Neural progenitor cell (in vitro differentiated cells): ENCODE measurements at regions not wholly inside any gene's neighbourhood (a gene's known extent, or its start where the extent isn't known, plus 50 kb on each side); places are given as distances from the start of the nearest gene placed in this dataset.

Experiments
- DNase-seq: peaks from one replicate; pipeline ENCODE4 v3.0.0-alpha.2; 2016; ENCODE audit warnings: low spot score
- H2AFZ ChIP-seq: fragments of 200-600 bp; sonication (generic); replicated peaks from 2 replicates; pipeline ENCODE4 v1.6.1; 2016; ENCODE audit warnings: antibody characterized with exemption
- H3F3A ChIP-seq: fragments of 200-600 bp; sonication (generic); 2 replicates; pipeline ENCODE4 v1.6.1; 2016; ENCODE audit warnings: antibody characterized with exemption, low read depth
- H3K27ac ChIP-seq: fragments of 200-600 bp; sonication (generic); 2 replicates; pipeline ENCODE4 v1.5.1; 2016; ENCODE audit warnings: mild to moderate bottlenecking
- H3K27me3 ChIP-seq: fragments of 200-600 bp; sonication (generic); 2 replicates; pipeline ENCODE4 v1.6.1; 2016; ENCODE audit warnings: mild to moderate bottlenecking, moderate library complexity
- H3K36me3 ChIP-seq: fragments of 200-600 bp; sonication (generic); 2 replicates; pipeline ENCODE4 v1.5.1; 2016
- H3K4me1 ChIP-seq: fragments of 200-600 bp; sonication (generic); 2 replicates; pipeline ENCODE4 v1.6.1; 2016; ENCODE audit warnings: mixed run types
- H3K4me2 ChIP-seq: fragments of 200-600 bp; sonication (generic); 2 replicates; pipeline ENCODE4 v1.6.1; 2016
- H3K4me3 ChIP-seq: fragments of 200-600 bp; sonication (generic); 2 replicates; pipeline ENCODE4 v1.5.1; 2016
- H3K79me2 ChIP-seq: fragments of 200-600 bp; sonication (generic); 2 replicates; pipeline ENCODE4 v1.6.1; 2016; ENCODE audit warnings: low read depth
- H3K9ac ChIP-seq: fragments of 200-600 bp; sonication (generic); 2 replicates; pipeline ENCODE4 v1.6.1; 2016
- H3K9me3 ChIP-seq: fragments of 200-600 bp; sonication (generic); 2 replicates; pipeline ENCODE4 v1.5.1; 2016; ENCODE audit warnings: low read depth
- H4K20me1 ChIP-seq: fragments of 200-600 bp; sonication (generic); 2 replicates; pipeline ENCODE4 v1.6.1; 2016; ENCODE audit warnings: low read depth
- H3K27ac Mint-ChIP-seq: 3 replicates; pipeline ENCODE4 v1.8.0; 2021; ENCODE audit warnings: mixed read lengths
- H3K27me3 Mint-ChIP-seq: 2 replicates; pipeline ENCODE4 v1.8.0; 2022; ENCODE audit warnings: low read depth, mild to moderate bottlenecking, inconsistent platforms, moderate library complexity, mixed read lengths; ENCODE audit not compliant: insufficient read depth
- H3K36me3 Mint-ChIP-seq: 3 replicates; pipeline ENCODE4 v1.8.0; 2021; ENCODE audit warnings: mixed read lengths
- H3K4me1 Mint-ChIP-seq: 3 replicates; pipeline ENCODE4 v1.8.0; 2021; ENCODE audit warnings: mixed read lengths
- H3K4me3 Mint-ChIP-seq: 3 replicates; pipeline ENCODE4 v1.8.0; 2021; ENCODE audit warnings: mild to moderate bottlenecking, moderate library complexity, mixed read lengths
- H3K9me3 Mint-ChIP-seq: 3 replicates; pipeline ENCODE4 v1.8.0; 2020; ENCODE audit warnings: mixed read lengths
- CTCF ChIP-seq: fragments of 200-600 bp; sonication (generic); IDR thresholded peaks from 2 replicates; pipeline ENCODE4 v1.5.1; 2017; ENCODE audit warnings: antibody characterized with exemption, mild to moderate bottlenecking
- EZH2 ChIP-seq: fragments of 200-600 bp; sonication (generic); IDR thresholded peaks from 2 replicates; pipeline ENCODE4 v1.6.1; 2017; ENCODE audit warnings: antibody characterized with exemption, mild to moderate bottlenecking, moderate library complexity
- EZH2phosphoT487 ChIP-seq: fragments of 200-600 bp; sonication (generic); IDR thresholded peaks from 2 replicates; pipeline ENCODE4 v1.6.1; 2017; ENCODE audit warnings: antibody characterized with exemption

GRCh38 chr11:33567004-33567403 is 133.6 kb downstream of the C11orf91 start:
- no peaks in the 10 kb centered on the region for H4K20me1 ChIP-seq
- H3K9me3 ChIP-seq, result no peaks in the 10 kb centered on the region
- H3K9me3 Mint-ChIP-seq, result peaks cover 5% of the 10 kb centered on the region
- H3K9ac ChIP-seq, result no peak overlapping the region
- H3K27me3 ChIP-seq, result no peaks in the 10 kb centered on the region
- TF ChIP-seq EZH2 (no peak), CTCF (no peak), EZH2phosphoT487 (no peak)
- no peak overlapping the region for H3K4me3 Mint-ChIP-seq
- H3K36me3 ChIP-seq, result no peaks in the 10 kb centered on the region
- H3K27me3 Mint-ChIP-seq, result no peaks in the 10 kb centered on the region
- no peaks in the 10 kb centered on the region for H3K79me2 ChIP-seq
- no peak for DNase-seq
- peaks cover 5% of the 10 kb centered on the region for H3K36me3 Mint-ChIP-seq
- H3K27ac Mint-ChIP-seq, result no peak overlapping the region
- H3K4me2 ChIP-seq, result no peak overlapping the region
- no peaks in the 10 kb centered on the region for H3K4me1 Mint-ChIP-seq
- no peaks in the 10 kb centered on the region for H3F3A ChIP-seq
- H2AFZ ChIP-seq, result no peak overlapping the region
- no peak overlapping the region for H3K4me3 ChIP-seq
- H3K4me1 ChIP-seq, result no peaks in the 10 kb centered on the region
- H3K27ac ChIP-seq, result no peak overlapping the region

- Histone ChIP-seq H4K20me1 (no peaks in the 10 kb centered on the region), H3K4me1 (no peaks in the 10 kb centered on the region), H3F3A (no peaks in the 10 kb centered on the region), H3K79me2 (no peaks in the 10 kb centered on the region), H3K4me2 (no peak overlapping the region), H2AFZ (no peak overlapping the region), H3K27me3 (no peaks in the 10 kb centered on the region), H3K4me3 (no peak overlapping the region), H3K9ac (no peak overlapping the region), H3K27ac (no peak overlapping the region), H3K36me3 (no peaks in the 10 kb centered on the region), H3K9me3 (no peaks in the 10 kb centered on the region)
- TF ChIP-seq CTCF (no peak), EZH2 (no peak)
- no peak for DNase-seq
- Mint-ChIP-seq H3K27ac (peak overlapping the region; percentile 50), H3K4me1 (peaks cover 5% of the 10 kb centered on the region), H3K27me3 (no peaks in the 10 kb centered on the region), H3K36me3 (no peaks in the 10 kb centered on the region), H3K9me3 (no peaks in the 10 kb centered on the region), H3K4me3 (no peak overlapping the region)
Observed at GRCh38 chr11:33564856-33565453, 135.7 kb downstream of the C11orf91 start.

GRCh38 chr11:33560729-33561128 is 139.9 kb downstream of the C11orf91 start:
- Histone ChIP-seq H3K27ac (no peak overlapping the region), H3K4me3 (no peak overlapping the region), H3K9ac (no peak overlapping the region), H2AFZ (no peak overlapping the region), H3K27me3 (no peaks in the 10 kb centered on the region), H4K20me1 (no peaks in the 10 kb centered on the region), H3K79me2 (no peaks in the 10 kb centered on the region), H3K9me3 (no peaks in the 10 kb centered on the region), H3K4me1 (no peaks in the 10 kb centered on the region), H3F3A (no peaks in the 10 kb centered on the region), H3K4me2 (no peak overlapping the region), H3K36me3 (no peaks in the 10 kb centered on the region)
- Mint-ChIP-seq H3K9me3 (no peaks in the 10 kb centered on the region), H3K36me3 (no peaks in the 10 kb centered on the region), H3K4me1 (peaks cover 5% of the 10 kb centered on the region), H3K4me3 (no peak overlapping the region), H3K27ac (no peak overlapping the region), H3K27me3 (no peaks in the 10 kb centered on the region)
- no peak for TF ChIP-seq CTCF
- TF ChIP-seq EZH2, result no peak
- no peak for TF ChIP-seq EZH2phosphoT487
- DNase-seq, result no peak
